Stimulated activated effector memory CD8-positive, alpha-beta T cell treated with anti-CD3 and anti-CD28 coated beads, Interleukin-12 subunit alpha, Interleukin-12 subunit beta, amount 100 ng/mL, for 72 hours (primary cell): ENCODE measurements at regions not wholly inside any gene's neighbourhood (a gene's known extent, or its start where the extent isn't known, plus 50 kb on each side); places are given as distances from the start of the nearest gene placed in this dataset.

ENCODE experiments used
- ATAC-seq: fragments of 150-1000 bp; cut with Tn5 transposase; 2 replicates; pipeline ENCODE4 v1.10.0; 2021
- DNase-seq, 2 donors: peaks; one replicate each; pipeline ENCODE4 v3.0.0; 2021 to 2022; ENCODE audit warnings: low spot score in 2 of 2
- H3K27ac Mint-ChIP-seq: one replicate; pipeline ENCODE4 v1.8.0; 2022; ENCODE audit warnings: mild to moderate bottlenecking, mixed read lengths
- H3K36me3 Mint-ChIP-seq: one replicate; pipeline ENCODE4 v1.8.0; 2022; ENCODE audit warnings: mild to moderate bottlenecking, mixed read lengths
- H3K4me1 Mint-ChIP-seq: one replicate; pipeline ENCODE4 v1.8.0; 2022; ENCODE audit warnings: mixed read lengths
- H3K4me3 Mint-ChIP-seq: one replicate; pipeline ENCODE4 v1.8.0; 2022; ENCODE audit warnings: mild to moderate bottlenecking, mixed read lengths
- H3K9me3 Mint-ChIP-seq: one replicate; pipeline ENCODE4 v1.8.0; 2022; ENCODE audit warnings: mixed read lengths

DNA sequence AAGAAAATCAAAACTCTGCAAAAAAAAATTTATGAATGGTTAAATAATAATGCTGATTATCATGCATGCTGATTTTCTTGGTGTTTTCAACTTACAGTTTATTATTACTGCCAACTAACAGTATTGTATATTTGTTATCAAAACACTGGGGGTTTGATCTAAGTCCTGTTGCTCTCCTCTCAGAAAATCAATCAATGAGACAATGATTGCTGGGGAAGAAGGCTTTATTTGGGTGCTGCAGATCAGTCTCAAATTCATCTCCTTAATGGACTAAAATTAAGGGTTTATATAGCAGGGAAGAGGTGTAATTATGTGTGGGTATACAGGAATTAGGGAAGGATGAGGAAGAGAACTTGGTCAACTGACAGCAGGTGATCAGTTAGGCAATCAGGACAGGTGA lies 565.5 kb upstream of the CDH6 start:
- H3K4me3 Mint-ChIP-seq, result no peak overlapping the region
- H3K36me3 Mint-ChIP-seq, result no peaks in the 10 kb centered on the region
- no peaks in the 10 kb centered on the region for H3K4me1 Mint-ChIP-seq

DNA sequence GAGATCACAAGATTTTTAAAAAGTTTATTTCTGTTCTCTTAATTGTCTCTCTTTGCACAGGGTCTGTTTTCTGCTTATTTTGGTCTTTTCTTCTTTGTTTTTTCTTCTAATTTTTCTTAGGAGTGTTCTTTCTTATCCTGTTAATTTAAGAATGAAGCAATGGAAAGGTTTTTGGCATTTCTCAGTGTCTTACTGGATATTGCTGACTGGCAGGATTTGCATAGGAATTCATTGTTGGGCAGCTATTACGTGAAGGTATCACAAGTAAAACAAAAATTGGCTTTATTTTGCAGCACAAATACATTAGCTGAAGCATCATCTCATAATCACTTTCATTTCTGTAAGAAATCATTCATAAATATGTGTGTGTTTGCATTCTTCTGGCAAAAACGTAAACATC lies 566.9 kb upstream of the CDH6 start:
- DNase-seq (no peak), ATAC-seq (no peak)
- Mint-ChIP-seq H3K27ac (no peak overlapping the region), H3K36me3 (no peaks in the 10 kb centered on the region), H3K4me3 (no peak overlapping the region), H3K4me1 (no peaks in the 10 kb centered on the region), H3K9me3 (peaks cover 14% of the 10 kb centered on the region)

More for the DNA sequence above, 565.5 kb upstream of the CDH6 start:
- H3K9me3 Mint-ChIP-seq, result peaks cover 11% of the 10 kb centered on the region
- H3K27ac Mint-ChIP-seq, result no peak overlapping the region
- ATAC-seq (no peak), DNase-seq (no peak)

DNA sequence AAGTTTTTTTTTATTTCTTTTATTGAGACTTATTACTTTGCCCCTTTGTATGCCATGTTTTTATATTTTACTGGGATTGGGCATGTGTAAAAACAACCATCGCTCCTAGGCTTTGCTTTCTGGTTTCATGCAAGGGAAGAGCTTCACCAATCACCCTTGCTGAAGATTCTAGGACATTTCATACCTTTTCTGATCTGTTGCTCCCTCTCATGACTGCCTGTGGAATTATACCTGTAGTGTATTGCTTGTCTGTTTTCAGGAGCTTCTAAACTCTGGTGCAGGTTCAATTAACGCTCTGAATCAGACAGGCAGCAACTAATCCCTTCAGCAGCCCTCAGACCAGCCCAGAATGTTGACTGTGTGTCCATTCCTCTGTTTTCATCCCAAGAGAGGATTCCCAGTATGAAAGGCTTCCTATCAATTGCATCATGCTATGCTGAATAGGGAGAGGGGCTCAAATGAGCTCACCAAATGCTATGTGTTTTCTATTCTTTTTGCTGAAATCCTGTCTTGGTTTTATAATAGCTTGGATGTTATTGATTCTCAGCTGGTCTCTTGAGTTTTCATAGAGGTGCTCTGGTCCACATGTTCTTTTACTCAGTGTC lies 572.9 kb upstream of the CDH6 start:
- Mint-ChIP-seq H3K4me3 (no peak overlapping the region), H3K9me3 (peaks cover 19% of the 10 kb centered on the region), H3K27ac (no peak overlapping the region), H3K4me1 (no peaks in the 10 kb centered on the region), H3K36me3 (no peaks in the 10 kb centered on the region)
- DNase-seq, result no peak
- no peak for ATAC-seq

DNA sequence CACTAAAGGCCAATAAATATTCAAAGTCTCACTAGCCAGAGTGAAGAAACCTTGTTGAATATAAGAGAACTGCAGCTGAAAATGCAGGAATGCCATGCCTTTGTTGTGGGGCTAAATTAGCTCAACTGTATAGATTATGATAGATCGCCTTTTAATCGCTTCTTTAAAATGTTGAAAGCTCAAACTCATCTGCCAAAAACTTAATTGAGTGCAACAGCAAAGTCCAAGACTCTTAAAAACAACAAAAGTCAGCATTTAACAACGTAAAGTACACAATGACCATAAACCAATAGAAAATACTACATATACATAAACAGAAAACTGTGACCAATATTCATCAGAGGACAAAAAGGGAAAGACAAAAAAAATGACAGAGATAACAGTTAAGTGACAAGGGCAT lies 585.0 kb upstream of the CDH6 start:
- ATAC-seq, result no peak
- Mint-ChIP-seq H3K9me3 (peaks cover 17% of the 10 kb centered on the region), H3K4me3 (no peak overlapping the region), H3K4me1 (no peaks in the 10 kb centered on the region), H3K36me3 (no peaks in the 10 kb centered on the region), H3K27ac (no peak overlapping the region)
- DNase-seq, result no peak

DNA sequence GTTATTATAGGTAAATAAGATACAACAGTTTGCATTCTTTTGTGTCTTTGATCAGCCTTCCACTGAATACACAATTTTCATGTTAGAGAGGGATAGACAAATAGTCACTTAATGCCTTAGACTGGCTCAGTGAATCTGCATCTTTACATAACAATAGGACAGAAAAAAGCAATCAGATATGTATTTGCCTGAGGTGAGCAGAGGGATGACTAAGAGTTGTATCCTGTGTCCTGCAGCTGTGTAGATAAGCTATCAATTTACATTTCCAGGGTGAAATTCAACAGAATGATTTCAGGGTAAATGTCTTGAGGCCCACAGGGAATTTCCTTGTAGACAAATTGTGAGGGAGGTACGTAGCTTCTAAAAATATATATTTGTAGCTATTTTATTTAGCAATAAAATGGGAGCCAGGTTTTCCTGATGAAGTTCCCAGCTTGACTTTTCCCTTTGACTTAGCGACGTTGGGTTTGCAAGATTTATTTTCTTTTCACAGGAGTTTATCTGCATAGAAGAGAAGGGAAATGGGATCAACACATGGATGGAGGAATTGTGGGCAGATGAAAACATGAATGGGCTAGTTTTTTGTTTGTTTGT lies 586.1 kb upstream of the CDH6 start:
- Mint-ChIP-seq H3K36me3 (no peaks in the 10 kb centered on the region), H3K4me1 (no peaks in the 10 kb centered on the region), H3K27ac (no peak overlapping the region), H3K4me3 (no peak overlapping the region), H3K9me3 (peaks cover 16% of the 10 kb centered on the region)
- ATAC-seq, result no peak
- no peak for DNase-seq

DNA sequence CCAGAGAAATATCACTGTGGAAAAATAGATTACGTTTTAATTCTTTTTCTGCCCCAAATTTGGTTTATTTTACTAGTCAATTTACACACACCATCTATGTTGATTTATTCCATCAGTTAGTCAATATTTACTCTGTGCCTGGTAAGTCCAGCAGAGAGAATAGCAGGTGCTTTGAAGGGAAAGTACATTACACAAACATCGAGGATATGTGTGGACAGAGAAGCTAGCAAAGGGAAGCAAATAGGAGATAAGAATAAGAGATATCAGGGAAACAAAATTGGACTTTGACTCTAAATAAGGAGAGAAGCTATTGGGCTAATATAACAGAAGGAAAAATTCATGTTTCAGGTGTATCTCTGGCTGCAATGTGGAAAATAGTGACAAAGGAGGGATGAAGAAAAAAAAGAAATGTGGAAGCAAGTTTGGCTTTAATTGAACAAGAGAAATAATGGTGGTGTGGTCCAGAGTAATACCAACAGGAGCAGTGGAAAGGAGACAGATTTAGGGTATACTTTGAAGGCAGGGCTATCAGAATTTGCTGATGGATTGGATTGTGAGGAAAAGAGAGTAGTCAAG lies 587.7 kb upstream of the CDH6 start:
- Mint-ChIP-seq H3K4me1 (no peaks in the 10 kb centered on the region), H3K4me3 (no peak overlapping the region), H3K9me3 (peaks cover 7% of the 10 kb centered on the region), H3K27ac (no peak overlapping the region), H3K36me3 (no peaks in the 10 kb centered on the region)
- ATAC-seq, result no peak
- no peak for DNase-seq

DNA sequence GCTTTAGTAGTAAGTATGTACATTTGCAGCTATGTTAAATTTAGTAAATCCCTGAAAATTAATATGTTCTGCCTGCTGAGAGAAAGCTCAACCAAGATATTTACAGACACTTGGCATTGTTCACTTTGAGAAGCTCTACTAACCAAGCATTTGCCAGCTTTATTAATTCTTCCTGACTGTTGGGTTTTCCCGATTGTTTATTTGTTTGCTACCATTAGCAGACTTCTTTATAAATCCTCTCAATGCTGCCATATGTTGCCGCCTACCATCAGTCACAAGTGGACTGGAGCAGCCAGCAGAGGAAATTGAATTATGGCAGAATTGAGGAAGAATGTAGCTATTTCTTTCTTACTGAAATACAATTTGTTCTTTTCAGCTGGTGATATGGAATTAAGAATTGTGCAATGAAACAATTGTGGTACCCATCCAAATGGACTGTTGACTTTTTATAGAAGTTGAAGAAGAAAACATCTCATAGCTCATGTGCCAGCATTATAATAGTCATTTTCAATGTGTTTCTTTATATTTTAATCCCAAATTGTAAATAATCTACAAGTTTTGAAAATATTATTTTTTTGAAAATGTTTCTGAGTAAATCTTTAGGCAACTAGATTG lies 588.7 kb upstream of the CDH6 start:
- no peak overlapping the region for H3K27ac Mint-ChIP-seq
- DNase-seq (no peak), ATAC-seq (no peak)
- H3K9me3 Mint-ChIP-seq, result peaks cover 4% of the 10 kb centered on the region
- H3K4me3 Mint-ChIP-seq, result no peak overlapping the region
- H3K36me3 Mint-ChIP-seq, result no peaks in the 10 kb centered on the region
- no peaks in the 10 kb centered on the region for H3K4me1 Mint-ChIP-seq

DNA sequence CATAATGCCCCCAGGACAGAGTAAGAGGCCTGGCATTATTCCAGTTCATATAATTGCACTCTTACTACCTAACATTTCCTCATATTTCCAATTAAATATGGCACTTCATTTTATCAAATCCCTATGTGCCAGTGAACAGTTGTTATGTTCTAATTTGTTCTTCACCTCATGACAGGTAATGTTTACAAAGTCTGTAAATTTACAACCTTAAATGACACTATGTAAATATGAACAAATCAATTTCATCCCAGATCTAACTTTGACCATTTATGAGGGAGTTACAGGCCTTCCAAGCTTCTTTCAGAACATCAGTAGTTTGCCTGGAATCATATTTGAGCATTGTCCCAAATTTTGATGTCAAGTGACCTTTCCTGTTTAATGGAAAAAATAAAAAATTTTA lies 592.6 kb upstream of the CDH6 start:
- no peak for ATAC-seq
- DNase-seq, result no peak
- Mint-ChIP-seq H3K4me1 (no peaks in the 10 kb centered on the region), H3K27ac (no peak overlapping the region), H3K9me3 (peaks cover 7% of the 10 kb centered on the region), H3K36me3 (no peaks in the 10 kb centered on the region), H3K4me3 (no peak overlapping the region)

DNA sequence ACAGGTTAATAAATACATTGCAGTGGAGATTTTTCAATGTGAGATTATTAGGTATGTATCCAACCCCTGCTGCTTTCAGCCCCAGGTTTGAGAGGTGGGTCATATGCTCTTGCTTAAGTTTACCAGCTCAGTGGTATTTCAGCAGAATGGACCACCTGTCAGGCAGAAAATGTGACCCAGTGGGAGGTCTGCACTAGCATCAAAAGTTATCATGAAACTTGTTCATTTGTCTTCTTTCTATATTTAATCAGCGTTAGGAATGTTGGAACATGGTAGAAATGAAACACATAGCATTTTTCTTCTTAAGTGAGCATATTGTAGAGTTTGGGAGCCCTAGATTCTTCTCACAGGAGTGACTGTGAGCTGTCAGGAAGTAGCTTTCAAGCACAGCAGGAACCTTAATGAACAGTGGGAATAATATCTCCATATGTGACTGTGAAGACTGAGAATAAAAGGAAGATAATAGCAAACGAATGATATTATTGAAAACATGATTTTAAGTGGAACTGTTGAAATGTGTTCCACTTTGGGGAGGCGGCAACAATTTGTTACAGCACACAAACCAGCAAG lies 596.9 kb upstream of the CDH6 start:
- ATAC-seq (no peak), DNase-seq (no peak)
- Mint-ChIP-seq H3K4me3 (no peak overlapping the region), H3K36me3 (no peaks in the 10 kb centered on the region), H3K4me1 (no peaks in the 10 kb centered on the region), H3K27ac (no peak overlapping the region), H3K9me3 (peaks cover 13% of the 10 kb centered on the region)

DNA sequence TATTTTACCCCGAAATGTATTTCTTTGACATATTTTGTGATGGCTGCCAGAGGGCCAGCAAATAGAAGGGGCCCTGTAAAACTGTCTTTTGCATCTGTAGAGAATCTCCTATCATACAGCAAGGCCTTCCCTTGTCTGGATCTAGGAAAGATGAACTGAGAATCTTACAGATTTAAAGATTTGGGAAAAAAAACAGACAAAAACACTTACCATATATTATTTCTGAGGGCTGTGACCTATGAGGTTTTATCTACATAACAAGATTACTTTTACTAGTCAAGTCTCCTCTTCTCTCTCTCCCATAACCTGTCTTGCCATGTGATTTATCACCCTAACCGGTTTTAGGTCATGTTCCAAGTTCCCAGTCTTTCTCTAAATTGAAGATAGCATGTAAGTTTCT lies 599.2 kb upstream of the CDH6 start:
- no peak overlapping the region for H3K27ac Mint-ChIP-seq
- H3K4me3 Mint-ChIP-seq, result no peak overlapping the region
- H3K36me3 Mint-ChIP-seq, result no peaks in the 10 kb centered on the region
- DNase-seq, result no peak
- no peak for ATAC-seq
- H3K9me3 Mint-ChIP-seq, result peaks cover 13% of the 10 kb centered on the region
- H3K4me1 Mint-ChIP-seq, result no peaks in the 10 kb centered on the region

DNA sequence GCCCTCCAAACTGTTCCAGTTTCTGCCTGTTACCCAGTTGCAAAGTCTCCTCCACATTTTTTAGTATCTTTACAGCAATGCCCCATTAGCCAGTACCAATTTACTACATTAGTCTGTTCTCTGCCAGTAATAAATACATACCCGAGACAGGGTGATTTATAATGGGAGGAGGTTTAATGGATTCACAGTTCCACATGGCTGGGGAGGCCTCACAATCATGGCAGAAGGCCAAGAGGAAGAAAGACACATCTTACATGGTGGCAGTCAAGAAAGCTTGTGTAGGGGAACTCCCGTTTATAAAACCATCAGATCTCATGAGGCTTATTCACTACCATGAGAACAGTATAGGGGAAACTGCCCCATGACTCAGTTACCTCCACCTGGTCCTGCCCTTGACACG lies 600.7 kb upstream of the CDH6 start:
- Mint-ChIP-seq H3K4me3 (no peak overlapping the region), H3K36me3 (no peaks in the 10 kb centered on the region), H3K9me3 (peaks cover 13% of the 10 kb centered on the region), H3K27ac (no peak overlapping the region), H3K4me1 (no peaks in the 10 kb centered on the region)
- ATAC-seq (no peak), DNase-seq (no peak)

DNA sequence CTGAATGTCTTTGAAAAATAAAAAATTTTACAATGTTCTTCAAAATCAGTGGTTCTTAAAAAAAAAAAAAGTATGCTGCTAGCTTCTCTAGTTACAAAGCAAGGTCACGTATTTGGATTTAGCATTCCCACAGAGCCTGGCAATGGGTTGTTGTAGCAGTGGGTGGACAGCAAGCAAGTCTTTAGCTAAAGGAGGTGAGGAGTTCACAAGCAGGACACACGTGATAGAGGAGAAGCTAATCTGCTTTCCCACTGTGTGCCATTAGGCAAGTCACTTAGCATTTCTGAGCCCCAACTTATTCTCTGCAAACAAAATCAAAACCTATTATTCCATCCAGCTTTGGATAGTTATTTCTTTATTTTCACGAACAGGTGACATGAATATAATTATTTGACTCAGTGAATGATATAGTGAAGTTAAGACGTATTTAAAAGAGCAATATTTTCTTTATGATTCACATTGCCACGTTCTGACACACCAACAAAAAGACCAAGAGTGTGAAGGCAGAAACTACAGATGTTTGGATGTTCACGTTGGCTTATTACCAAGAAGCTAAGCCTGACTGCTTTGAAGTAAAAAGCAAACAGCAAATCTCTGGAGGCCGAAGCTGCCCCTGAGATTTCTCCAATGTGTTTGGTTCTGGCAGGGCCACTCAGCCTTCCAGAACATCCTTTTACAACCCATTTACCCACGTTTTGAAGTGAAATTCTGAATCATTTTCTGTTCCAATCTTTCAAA lies 612.1 kb upstream of the CDH6 start:
- no peaks in the 10 kb centered on the region for H3K36me3 Mint-ChIP-seq
- no peaks in the 10 kb centered on the region for H3K4me1 Mint-ChIP-seq
- no peak for DNase-seq
- H3K4me3 Mint-ChIP-seq, result no peak overlapping the region
- peaks cover 10% of the 10 kb centered on the region for H3K9me3 Mint-ChIP-seq
- ATAC-seq, result no peak
- no peak overlapping the region for H3K27ac Mint-ChIP-seq

DNA sequence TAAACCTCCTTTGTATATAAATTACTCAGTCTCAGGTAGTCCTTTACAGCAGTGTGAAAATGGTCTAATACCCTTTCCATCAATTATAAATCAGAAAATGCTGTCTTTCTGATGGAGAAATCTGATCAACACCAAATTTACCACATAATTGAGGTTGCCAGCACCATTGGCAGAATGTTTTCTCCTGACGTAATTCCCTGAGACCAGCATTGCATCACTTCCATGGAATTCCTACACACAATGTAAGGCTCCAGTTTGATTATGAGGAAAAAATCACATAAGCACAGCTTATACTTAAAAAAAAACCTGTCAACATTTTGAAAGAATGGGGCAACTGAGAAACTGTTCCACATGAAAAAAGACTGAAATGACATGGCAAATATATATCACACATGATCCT lies 618.7 kb upstream of the CDH6 start:
- DNase-seq, result no peak
- Mint-ChIP-seq H3K4me1 (no peaks in the 10 kb centered on the region), H3K27ac (no peak overlapping the region), H3K9me3 (peaks cover 5% of the 10 kb centered on the region), H3K36me3 (no peaks in the 10 kb centered on the region), H3K4me3 (no peak overlapping the region)
- no peak for ATAC-seq

DNA sequence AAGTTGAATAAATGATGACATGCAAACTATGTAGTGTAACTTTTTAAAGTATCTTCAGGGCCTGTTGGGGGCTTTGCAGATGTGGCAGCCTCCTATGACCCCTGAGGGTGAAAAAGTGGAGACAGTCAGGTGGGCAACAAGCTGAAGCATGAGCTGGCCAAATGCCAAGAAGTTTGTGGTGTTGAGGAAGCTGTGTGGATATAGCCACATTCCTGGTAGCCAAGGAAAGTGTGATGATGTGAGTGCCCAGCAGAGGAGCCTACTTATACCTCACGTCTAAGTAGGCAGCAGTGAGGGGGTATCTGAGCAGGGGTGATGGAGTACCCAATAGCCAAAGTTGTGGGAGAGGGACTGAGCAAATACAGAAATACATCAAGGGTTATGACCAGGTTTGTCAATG lies 621.2 kb upstream of the CDH6 start:
- ATAC-seq (no peak), DNase-seq (no peak)
- no peak overlapping the region for H3K27ac Mint-ChIP-seq
- H3K4me1 Mint-ChIP-seq, result no peaks in the 10 kb centered on the region
- H3K36me3 Mint-ChIP-seq, result no peaks in the 10 kb centered on the region
- no peak overlapping the region for H3K4me3 Mint-ChIP-seq
- H3K9me3 Mint-ChIP-seq, result peaks cover 13% of the 10 kb centered on the region

DNA sequence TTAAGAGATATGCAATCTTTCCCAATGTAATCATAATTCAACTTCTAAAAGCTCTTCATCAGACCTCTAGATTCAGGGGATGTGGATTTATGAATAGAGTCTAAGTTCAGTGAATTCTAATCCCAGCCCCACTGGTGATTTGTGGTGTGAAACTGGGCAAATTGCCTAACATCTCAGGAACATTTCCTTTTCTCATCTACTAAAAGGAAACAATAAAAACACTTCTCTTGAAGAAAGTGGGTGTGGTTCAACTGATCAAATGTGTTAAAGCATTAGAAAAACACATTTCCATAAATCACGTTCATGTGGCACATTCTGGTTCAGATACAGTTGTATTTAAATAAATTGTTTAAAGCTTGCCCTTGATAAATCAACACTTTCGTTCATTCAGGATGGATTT lies 631.7 kb upstream of the CDH6 start:
- Mint-ChIP-seq H3K9me3 (peaks cover 4% of the 10 kb centered on the region), H3K36me3 (no peaks in the 10 kb centered on the region), H3K27ac (no peak overlapping the region), H3K4me3 (no peak overlapping the region), H3K4me1 (no peaks in the 10 kb centered on the region)
- no peak for DNase-seq
- ATAC-seq, result no peak
